DOHH2 (cell line): ENCODE measurements at regions not wholly inside any gene's neighbourhood (a gene's known extent, or its start where the extent isn't known, plus 50 kb on each side); places are given as distances from the start of the nearest gene placed in this dataset.

Experiments used
- H3F3A ChIP-seq: fragments of 200-600 bp; sonication (generic), shearing (Covaris generic); 2 replicates; pipeline ENCODE4 v1.6.0; 2016; ENCODE audit warnings: antibody characterized with exemption, mild to moderate bottlenecking; ENCODE audit not compliant: control insufficient read depth, insufficient read depth
- H3K27ac ChIP-seq: fragments of 200-600 bp; sonication (generic); 2 replicates; pipeline ENCODE4 v1.5.1; 2014; ENCODE audit warnings: low read depth, mild to moderate bottlenecking, low read length, moderate library complexity
- H3K27me3 ChIP-seq: fragments of 200-600 bp; sonication (generic); 2 replicates; pipeline ENCODE4 v1.6.1; 2014; ENCODE audit warnings: mild to moderate bottlenecking, low read length, mixed read lengths; ENCODE audit not compliant: control insufficient read depth
- H3K36me3 ChIP-seq: fragments of 200-600 bp; sonication (generic); 2 replicates; pipeline ENCODE4 v1.6.1; 2014; ENCODE audit warnings: mild to moderate bottlenecking, low read length, moderate library complexity, mixed read lengths; ENCODE audit not compliant: control insufficient read depth
- H3K4me1 ChIP-seq: fragments of 200-600 bp; sonication (generic); 2 replicates; pipeline ENCODE4 v1.6.1; 2014; ENCODE audit warnings: mild to moderate bottlenecking, low read length, mixed read lengths; ENCODE audit not compliant: control insufficient read depth
- H3K4me2 ChIP-seq: fragments of 200-600 bp; sonication (generic); 2 replicates; pipeline ENCODE4 v1.6.0; 2014; ENCODE audit warnings: mild to moderate bottlenecking, low read length, moderate library complexity
- H3K4me3 ChIP-seq: fragments of 200-600 bp; sonication (generic); 2 replicates; pipeline ENCODE4 v1.5.1; 2014; ENCODE audit warnings: mild to moderate bottlenecking, low read length, mixed read lengths
- H3K79me2 ChIP-seq: fragments of 200-600 bp; sonication (generic); 2 replicates; pipeline ENCODE4 v1.6.1; 2014; ENCODE audit warnings: mild to moderate bottlenecking, low read length, mixed read lengths; ENCODE audit not compliant: control insufficient read depth
- H3K9me2 ChIP-seq: fragments of 200-600 bp; sonication (generic); replicated peaks from 2 replicates; pipeline ENCODE4 v1.6.1; 2014; ENCODE audit warnings: mild to moderate bottlenecking, low read length, mixed read lengths; ENCODE audit not compliant: control insufficient read depth
- H3K9me3 ChIP-seq: fragments of 200-600 bp; sonication (generic); 2 replicates; pipeline ENCODE4 v1.6.1; 2014; ENCODE audit warnings: antibody characterized with exemption, low read length, mixed read lengths; ENCODE audit not compliant: control insufficient read depth, insufficient read depth
- H4K20me1 ChIP-seq: fragments of 200-600 bp; sonication (generic); 2 replicates; pipeline ENCODE4 v1.6.0; 2014; ENCODE audit warnings: low read depth, mild to moderate bottlenecking, antibody characterized with exemption, low read length, moderate library complexity; ENCODE audit not compliant: control insufficient read depth, insufficient read depth
- EZH2phosphoT487 ChIP-seq: fragments of 200-600 bp; sonication (generic); IDR thresholded peaks from 2 replicates; pipeline ENCODE4 v1.6.1; 2017; ENCODE audit warnings: borderline replicate concordance, mild to moderate bottlenecking, antibody characterized with exemption, low read length, moderate library complexity, mixed read lengths
- TF ChIP-seq, protein P1 (sequence below): fragments of 200-600 bp; sonication (generic); IDR thresholded peaks from one replicate; pipeline ENCODE4 v1.5.1; 2014; ENCODE audit warnings: antibody characterized with exemption, mild to moderate bottlenecking, low read depth, low read length; ENCODE audit not compliant: poor library complexity, severe bottlenecking

DNA sequence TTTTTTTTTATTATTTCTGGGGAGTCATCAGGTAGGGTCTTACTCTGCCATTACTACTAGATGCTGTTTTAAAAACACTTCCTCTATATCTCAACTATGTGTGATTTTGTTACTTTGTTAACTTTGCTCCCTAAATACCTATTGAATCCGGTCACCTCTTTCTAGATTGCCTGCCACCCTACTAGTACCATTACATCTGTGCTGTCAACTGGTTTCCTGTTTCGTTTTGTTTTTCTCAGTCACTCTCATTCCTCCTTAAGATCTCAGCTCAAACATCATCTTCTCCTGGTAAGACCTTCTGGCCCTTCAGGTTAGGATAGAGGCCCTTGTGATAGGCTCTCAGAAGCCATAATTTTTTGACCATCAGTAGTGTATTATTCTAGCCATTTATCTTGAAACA is 324.2 kb upstream of the ATP10B start:
- H3K79me2 ChIP-seq = no peaks in the 10 kb centered on the region
- H3K4me1 ChIP-seq = no peaks in the 10 kb centered on the region
- no peaks in the 10 kb centered on the region for H3K27me3 ChIP-seq
- no peaks in the 10 kb centered on the region for H3K9me2 ChIP-seq
- no peaks in the 10 kb centered on the region for H4K20me1 ChIP-seq
- H3K36me3 ChIP-seq = no peaks in the 10 kb centered on the region
- no peak overlapping the region for H3K4me3 ChIP-seq
- H3F3A ChIP-seq = no peaks in the 10 kb centered on the region
- H3K4me2 ChIP-seq = no peak overlapping the region
- no peak for TF ChIP-seq EZH2phosphoT487
- TF ChIP-seq, protein P1, sequence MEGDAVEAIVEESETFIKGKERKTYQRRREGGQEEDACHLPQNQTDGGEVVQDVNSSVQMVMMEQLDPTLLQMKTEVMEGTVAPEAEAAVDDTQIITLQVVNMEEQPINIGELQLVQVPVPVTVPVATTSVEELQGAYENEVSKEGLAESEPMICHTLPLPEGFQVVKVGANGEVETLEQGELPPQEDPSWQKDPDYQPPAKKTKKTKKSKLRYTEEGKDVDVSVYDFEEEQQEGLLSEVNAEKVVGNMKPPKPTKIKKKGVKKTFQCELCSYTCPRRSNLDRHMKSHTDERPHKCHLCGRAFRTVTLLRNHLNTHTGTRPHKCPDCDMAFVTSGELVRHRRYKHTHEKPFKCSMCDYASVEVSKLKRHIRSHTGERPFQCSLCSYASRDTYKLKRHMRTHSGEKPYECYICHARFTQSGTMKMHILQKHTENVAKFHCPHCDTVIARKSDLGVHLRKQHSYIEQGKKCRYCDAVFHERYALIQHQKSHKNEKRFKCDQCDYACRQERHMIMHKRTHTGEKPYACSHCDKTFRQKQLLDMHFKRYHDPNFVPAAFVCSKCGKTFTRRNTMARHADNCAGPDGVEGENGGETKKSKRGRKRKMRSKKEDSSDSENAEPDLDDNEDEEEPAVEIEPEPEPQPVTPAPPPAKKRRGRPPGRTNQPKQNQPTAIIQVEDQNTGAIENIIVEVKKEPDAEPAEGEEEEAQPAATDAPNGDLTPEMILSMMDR = no peak
- no peak overlapping the region for H3K27ac ChIP-seq
- no peaks in the 10 kb centered on the region for H3K9me3 ChIP-seq

DNA sequence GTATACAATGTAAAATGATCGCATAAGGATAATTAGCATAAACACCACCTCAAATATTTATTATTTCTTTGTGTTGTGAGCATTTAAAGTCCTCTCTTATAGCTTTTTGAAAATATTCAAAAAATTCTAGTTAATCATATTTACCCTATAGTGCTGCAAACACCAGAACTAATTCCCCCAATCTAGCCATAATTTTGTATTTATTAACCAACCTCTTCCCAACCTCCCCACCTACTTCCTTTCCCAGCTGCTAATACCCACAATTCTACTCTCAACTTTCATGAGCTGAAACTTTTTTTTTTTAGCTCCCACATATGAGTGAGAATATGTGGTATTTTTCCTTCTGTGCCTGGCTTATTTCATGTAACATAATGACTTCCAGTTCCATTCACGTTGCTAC is 317.8 kb upstream of the ATP10B start:
- H3K4me1 ChIP-seq = no peaks in the 10 kb centered on the region
- no peaks in the 10 kb centered on the region for H3K9me2 ChIP-seq
- peaks cover 3% of the 10 kb centered on the region; the same call in 1 of the 2 replicates for H3K9me3 ChIP-seq
- H3K4me3 ChIP-seq = no peak overlapping the region
- H3K36me3 ChIP-seq = no peaks in the 10 kb centered on the region
- no peaks in the 10 kb centered on the region for H4K20me1 ChIP-seq
- H3K79me2 ChIP-seq = no peaks in the 10 kb centered on the region
- no peak overlapping the region for H3K4me2 ChIP-seq
- TF ChIP-seq EZH2phosphoT487 = no peak
- TF ChIP-seq, protein P1 = no peak
- H3K27me3 ChIP-seq = no peaks in the 10 kb centered on the region
- no peaks in the 10 kb centered on the region for H3F3A ChIP-seq
- no peak overlapping the region for H3K27ac ChIP-seq

DNA sequence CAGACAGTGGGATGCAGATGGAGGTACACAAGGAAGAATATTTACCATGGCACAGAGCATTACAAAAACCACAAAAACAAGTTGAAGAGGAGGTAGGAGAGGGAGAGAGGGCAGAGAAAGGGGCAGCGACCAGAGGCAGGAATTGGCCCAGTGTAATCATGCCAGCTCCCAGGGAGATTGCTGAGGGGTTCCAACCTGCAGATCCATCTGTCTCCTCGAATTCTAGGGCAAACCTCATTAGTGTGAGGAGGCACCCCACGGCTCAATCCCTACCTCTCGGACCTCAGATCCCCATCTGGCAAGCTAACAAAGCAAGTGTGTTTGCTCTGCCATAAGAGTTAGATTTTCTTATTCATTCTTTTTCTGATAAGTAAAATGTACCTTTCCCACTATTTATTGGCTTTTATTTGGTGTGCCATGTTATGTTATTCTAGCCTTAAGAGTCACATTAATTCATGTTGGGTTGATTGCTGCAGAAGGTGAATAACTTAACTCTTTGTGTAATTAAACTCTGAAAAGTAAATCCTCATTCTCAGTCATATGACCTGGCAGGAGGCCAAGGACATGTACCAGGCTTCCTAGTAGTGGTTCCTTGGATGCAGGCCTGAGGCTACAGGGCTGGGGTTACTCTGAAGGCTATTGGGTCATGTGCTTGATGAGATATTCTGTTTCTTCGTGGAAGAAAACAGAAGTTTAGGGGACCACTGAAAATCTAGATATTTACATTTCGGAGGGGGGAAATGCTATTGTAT is 315.2 kb upstream of the ATP10B start:
- H3K4me1 ChIP-seq = no peaks in the 10 kb centered on the region
- H3K9me2 ChIP-seq = no peaks in the 10 kb centered on the region
- no peaks in the 10 kb centered on the region for H3F3A ChIP-seq
- H3K9me3 ChIP-seq = peaks cover 3% of the 10 kb centered on the region; the same call in 1 of the 2 replicates
- H3K27ac ChIP-seq = no peak overlapping the region
- H3K27me3 ChIP-seq = no peaks in the 10 kb centered on the region
- no peaks in the 10 kb centered on the region for H4K20me1 ChIP-seq
- TF ChIP-seq, protein P1 = no peak
- TF ChIP-seq EZH2phosphoT487 = no peak
- H3K79me2 ChIP-seq = no peaks in the 10 kb centered on the region
- no peak overlapping the region for H3K4me2 ChIP-seq
- H3K36me3 ChIP-seq = no peaks in the 10 kb centered on the region
- H3K4me3 ChIP-seq = no peak overlapping the region
